Muscle of leg (tissue), 3 donors: ENCODE measurements at regions not wholly inside any gene's neighbourhood (a gene's known extent, or its start where the extent isn't known, plus 50 kb on each side); places are given as distances from the start of the nearest gene placed in this dataset.

ENCODE experiments used
- DNase-seq: peaks from one replicate; pipeline ENCODE4 v3.0.0; 2013
- H3K27ac ChIP-seq: one replicate; pipeline ENCODE4 v1.5.1; 2013; ENCODE audit warnings: mild to moderate bottlenecking, low read length, control low read depth
- H3K27me3 ChIP-seq: one replicate; pipeline ENCODE4 v1.6.1; 2013; ENCODE audit warnings: low read length; ENCODE audit not compliant: control insufficient read depth, insufficient read depth
- H3K36me3 ChIP-seq: one replicate; pipeline ENCODE4 v1.6.1; 2013; ENCODE audit warnings: low read length; ENCODE audit not compliant: control insufficient read depth, insufficient read depth
- H3K4me1 ChIP-seq: one replicate; pipeline ENCODE4 v1.6.1; 2013; ENCODE audit warnings: low read length; ENCODE audit not compliant: control insufficient read depth, insufficient read depth
- H3K4me3 ChIP-seq: one replicate; pipeline ENCODE4 v1.5.1; 2013; ENCODE audit warnings: low read length, control low read depth
- H3K9me3 ChIP-seq: replicated peaks from 2 replicates; pipeline ENCODE4 v1.6.1; 2013; ENCODE audit warnings: low read depth, low read length; ENCODE audit not compliant: control insufficient read depth
- WGBS: methylation state at CpG from one replicate; pipeline ENCODE4 v1.1.5; 2013; ENCODE audit warnings: missing lambda C conversion rate; ENCODE audit not compliant: insufficient coverage; 5-methylcytosine and 5-hydroxymethylcytosine counted together

DNA sequence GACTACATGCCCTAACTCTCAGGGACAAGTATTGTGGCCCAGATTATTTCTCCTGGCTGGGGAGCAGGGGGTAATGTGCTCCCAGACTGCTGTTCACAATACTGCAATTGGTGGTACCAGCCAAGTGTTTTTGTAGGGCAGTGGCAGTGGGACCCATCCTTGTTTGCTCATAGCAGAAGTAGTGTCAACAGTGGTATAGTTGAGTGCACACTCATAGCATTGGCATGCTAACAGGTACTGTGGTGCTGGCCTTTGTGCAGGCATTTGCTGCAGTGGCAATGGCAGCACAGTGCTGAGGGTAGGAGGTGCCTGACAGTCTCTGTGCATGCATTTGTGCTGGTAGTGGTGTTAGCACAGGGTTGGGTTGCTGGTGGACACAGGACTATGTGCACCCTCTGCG is 995.0 kb downstream of the SH3BGRL start:
- H3K27ac ChIP-seq: no peak overlapping the region
- H3K4me3 ChIP-seq: no peak overlapping the region
- no peaks in the 10 kb centered on the region for H3K9me3 ChIP-seq
- no peak for DNase-seq
- 71% methylated on average over 1 of the region's 1 CpG for WGBS
- H3K4me1 ChIP-seq: no peaks in the 10 kb centered on the region
- no peaks in the 10 kb centered on the region for H3K27me3 ChIP-seq
- no peaks in the 10 kb centered on the region for H3K36me3 ChIP-seq

DNA sequence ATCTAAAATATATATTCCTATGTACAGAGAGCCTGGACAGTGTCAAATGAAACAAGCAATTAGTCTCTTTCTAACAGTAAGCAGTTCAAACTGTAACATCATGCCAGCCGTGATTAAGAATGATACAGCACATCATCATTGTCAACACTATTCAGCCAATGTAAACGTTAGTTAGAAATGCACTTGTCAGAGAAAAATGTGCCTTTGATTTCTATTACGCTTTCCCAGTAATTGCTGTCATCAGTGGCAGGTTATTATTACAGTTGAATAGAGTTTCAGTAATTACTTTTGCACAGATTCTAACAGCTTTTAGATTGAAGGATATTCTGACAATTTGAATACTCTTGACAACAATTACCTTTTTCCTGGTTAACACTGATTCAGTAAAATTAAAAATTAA is 1007.1 kb downstream of the SH3BGRL start:
- Histone ChIP-seq H3K27ac (no peak overlapping the region), H3K27me3 (no peaks in the 10 kb centered on the region), H3K4me1 (no peaks in the 10 kb centered on the region), H3K36me3 (no peaks in the 10 kb centered on the region), H3K9me3 (no peaks in the 10 kb centered on the region), H3K4me3 (no peak overlapping the region)
- DNase-seq: no peak
- no CpG with 5 or more reads among the region's 3 CpGs for WGBS

DNA sequence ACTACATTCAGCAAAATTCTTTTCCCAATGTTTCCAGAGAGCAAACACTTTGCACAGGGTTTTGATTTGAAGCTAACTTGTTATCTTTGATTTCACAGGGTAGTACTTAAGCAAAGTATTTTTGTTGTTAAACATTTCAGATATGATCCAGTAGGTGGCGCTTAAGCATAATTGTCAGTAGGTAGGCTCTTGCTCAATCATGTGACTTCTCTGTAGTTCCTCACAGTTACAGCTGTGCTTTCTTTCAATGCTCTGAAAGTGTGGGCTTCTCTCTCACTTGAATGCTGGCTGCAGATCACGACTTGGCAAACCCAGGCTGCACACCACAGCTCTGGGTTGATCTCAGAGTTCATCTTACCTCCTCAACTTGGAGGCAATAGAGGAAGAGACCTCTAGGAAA is 1016.5 kb downstream of the SH3BGRL start:
- H3K27me3 ChIP-seq: no peaks in the 10 kb centered on the region
- peak; percentile 14 for DNase-seq
- H3K4me1 ChIP-seq: no peaks in the 10 kb centered on the region
- no peak overlapping the region for H3K27ac ChIP-seq
- WGBS: 0% methylated on average over 1 of the region's 2 CpGs
- no peak overlapping the region for H3K4me3 ChIP-seq
- peaks cover 7% of the 10 kb centered on the region for H3K9me3 ChIP-seq
- H3K36me3 ChIP-seq: no peaks in the 10 kb centered on the region

DNA sequence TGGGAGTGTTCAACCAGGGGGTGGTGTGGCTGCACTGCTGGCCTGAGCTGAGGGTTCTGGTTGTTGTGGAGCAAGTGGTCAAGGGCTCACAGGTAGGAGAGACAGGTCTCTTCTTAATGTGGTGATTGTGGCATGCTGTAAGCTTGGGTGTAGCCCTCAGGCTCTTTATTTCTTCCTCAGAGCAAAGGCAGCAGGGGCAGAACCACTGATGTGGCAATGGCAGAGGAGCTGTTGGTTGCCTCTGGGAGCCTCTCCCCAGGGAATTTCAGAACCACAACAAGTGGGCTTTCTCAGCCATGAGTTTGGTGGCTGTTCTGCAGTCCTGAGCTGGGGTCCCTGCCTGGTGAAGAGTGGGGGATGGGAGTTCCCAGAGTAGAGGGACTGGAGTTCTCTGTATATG is 1017.2 kb downstream of the SH3BGRL start:
- no peaks in the 10 kb centered on the region for H3K36me3 ChIP-seq
- no peak for DNase-seq
- H3K4me1 ChIP-seq: no peaks in the 10 kb centered on the region
- H3K27me3 ChIP-seq: no peaks in the 10 kb centered on the region
- no peak overlapping the region for H3K27ac ChIP-seq
- peaks cover 7% of the 10 kb centered on the region for H3K9me3 ChIP-seq
- no peak overlapping the region for H3K4me3 ChIP-seq

DNA sequence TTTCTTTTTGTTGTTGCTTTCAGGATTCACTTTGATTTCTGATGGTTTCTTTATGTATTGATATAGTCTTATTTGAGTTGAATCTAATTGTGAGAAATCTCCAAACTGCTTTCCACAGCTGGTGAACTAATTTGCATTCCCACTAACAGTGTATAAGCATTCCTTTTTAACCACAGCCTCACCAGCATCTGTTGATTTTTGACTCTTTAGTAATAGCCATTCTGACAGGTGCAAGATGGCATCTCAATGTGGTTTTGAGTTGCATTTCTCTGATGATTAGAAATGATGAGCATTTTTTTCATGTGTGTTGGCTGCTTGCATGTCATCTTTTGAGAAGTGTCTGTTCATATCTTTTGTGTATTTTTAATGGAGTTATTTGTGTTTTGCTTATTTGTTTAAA is 1023.1 kb downstream of the SH3BGRL start:
- H3K4me1 ChIP-seq: no peaks in the 10 kb centered on the region
- no peak overlapping the region for H3K4me3 ChIP-seq
- H3K9me3 ChIP-seq: no peaks in the 10 kb centered on the region
- no peak for DNase-seq
- H3K36me3 ChIP-seq: no peaks in the 10 kb centered on the region
- no peaks in the 10 kb centered on the region for H3K27me3 ChIP-seq
- no peak overlapping the region for H3K27ac ChIP-seq

DNA sequence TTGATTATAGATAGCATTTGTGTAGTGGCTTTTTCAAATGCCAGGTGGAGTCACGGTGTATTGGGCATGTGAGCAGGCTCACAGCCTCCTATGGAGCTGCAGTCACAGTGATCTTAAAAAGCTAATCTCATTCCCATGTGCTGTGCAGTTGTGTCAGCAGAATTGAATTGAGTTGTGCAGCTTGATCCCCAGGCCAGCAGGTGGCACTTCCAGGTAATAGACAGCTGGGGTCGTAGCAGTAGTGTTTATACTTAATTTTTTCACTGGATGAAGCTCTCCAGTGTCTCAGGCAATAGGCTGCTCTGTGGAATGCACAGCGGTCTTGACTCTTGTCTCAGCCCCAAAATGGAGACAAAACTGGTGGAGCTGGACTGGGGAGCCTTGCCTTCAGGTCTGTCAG is 1028.1 kb downstream of the SH3BGRL start:
- no peaks in the 10 kb centered on the region for H3K36me3 ChIP-seq
- H3K9me3 ChIP-seq: peaks cover 8% of the 10 kb centered on the region
- 38% methylated on average over 2 of the region's 3 CpGs for WGBS
- no peak overlapping the region for H3K4me3 ChIP-seq
- no peak for DNase-seq
- H3K4me1 ChIP-seq: no peaks in the 10 kb centered on the region
- H3K27ac ChIP-seq: no peak overlapping the region
- H3K27me3 ChIP-seq: no peaks in the 10 kb centered on the region

DNA sequence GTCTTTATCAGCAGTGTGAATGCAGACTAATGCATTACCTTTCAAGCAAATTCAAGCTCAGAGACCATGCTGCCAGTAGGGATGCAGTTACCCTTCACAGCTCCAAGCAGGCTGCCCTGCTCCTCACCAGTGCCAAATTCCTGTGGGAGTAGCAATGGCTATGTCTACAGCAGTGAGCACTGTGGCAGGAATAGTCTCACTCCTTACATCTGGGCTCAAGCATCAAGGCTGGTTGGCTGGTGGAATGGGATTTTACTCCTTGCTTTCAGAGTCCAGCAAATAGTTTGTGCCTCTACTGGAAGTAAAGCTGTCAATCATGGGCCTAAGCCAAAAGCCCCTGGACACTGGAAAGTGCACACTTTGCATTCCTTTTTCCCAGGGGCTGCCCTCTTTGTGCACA is 1030.8 kb downstream of the SH3BGRL start:
- H3K36me3 ChIP-seq: no peaks in the 10 kb centered on the region
- H3K4me3 ChIP-seq: no peak overlapping the region
- H3K27me3 ChIP-seq: no peaks in the 10 kb centered on the region
- no peak overlapping the region for H3K27ac ChIP-seq
- no peak for DNase-seq
- no peaks in the 10 kb centered on the region for H3K4me1 ChIP-seq
- peaks cover 24% of the 10 kb centered on the region for H3K9me3 ChIP-seq

DNA sequence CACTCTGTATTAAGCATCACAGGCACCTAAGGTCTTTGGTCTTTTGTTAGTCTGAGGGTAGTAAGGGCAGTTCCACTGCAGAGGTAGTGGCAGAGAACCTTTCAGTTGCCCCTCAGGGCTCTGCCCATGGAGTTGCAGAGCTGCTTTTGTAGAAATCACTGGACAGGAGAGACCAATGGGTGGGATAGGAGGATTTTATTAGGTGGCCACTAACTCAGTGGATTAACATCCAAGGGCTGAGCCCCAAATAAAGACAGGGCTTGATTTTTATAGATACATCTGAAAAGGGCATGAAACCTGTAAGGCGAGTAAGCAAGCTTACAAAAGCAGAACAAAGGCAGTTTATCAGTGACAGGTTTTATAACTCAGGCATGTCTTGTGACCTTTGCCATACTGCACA is 1035.4 kb downstream of the SH3BGRL start:
- WGBS: no CpG with 5 or more reads among the region's 1 CpG
- Histone ChIP-seq H3K4me3 (no peak overlapping the region), H3K9me3 (peaks cover 33% of the 10 kb centered on the region)

More for the DNA sequence above, 1035.4 kb downstream of the SH3BGRL start:
- Histone ChIP-seq H3K27ac (no peak overlapping the region), H3K36me3 (no peaks in the 10 kb centered on the region), H3K27me3 (no peaks in the 10 kb centered on the region), H3K4me1 (no peaks in the 10 kb centered on the region)
- DNase-seq: no peak
